Cardiac fibroblast (primary cell): ENCODE measurements at regions not wholly inside any gene's neighbourhood (a gene's known extent, or its start where the extent isn't known, plus 50 kb on each side); places are given as distances from the start of the nearest gene placed in this dataset.

Source experiments
- DNase-seq, 2 donors: peaks; one replicate each; pipeline versions ENCODE4 v3.0.0 to v3.0.0-alpha.2; 2010; ENCODE audit warnings: low read depth in 2 of 2
- H3K4me3 ChIP-seq, 2 donors: replicated peaks in 1 of 2; 1 replicate in 1 of 2; 2 replicates in 1 of 2; pipeline ENCODE4 v1.5.1; 2011; ENCODE audit warnings: low read depth in 2 of 2, low read length in 2 of 2, mild to moderate bottlenecking in 2 of 2, moderate library complexity in 1 of 2
- CTCF ChIP-seq: IDR thresholded peaks from one replicate; pipeline ENCODE4 v1.5.1; 2011; ENCODE audit warnings: low read depth, mild to moderate bottlenecking, low read length, inconsistent platforms

GRCh38 chr16:64390102-64390501 is 731.8 kb downstream of the CDH11 start:
- no peak for TF ChIP-seq CTCF
- H3K4me3 ChIP-seq, result no peak overlapping the region
- no peak for DNase-seq

GRCh38 chr16:64384636-64385035 is 737.2 kb downstream of the CDH11 start:
- DNase-seq, result no peak
- no peak overlapping the region for H3K4me3 ChIP-seq
- no peak for TF ChIP-seq CTCF

- no peak for DNase-seq
- H3K4me3 ChIP-seq, result no peak overlapping the region
- no peak for TF ChIP-seq CTCF
Observed at GRCh38 chr16:64381979-64382378, 739.9 kb downstream of the CDH11 start.

GRCh38 chr16:64380751-64381150 is 741.1 kb downstream of the CDH11 start:
- DNase-seq, result no peak
- no peak overlapping the region for H3K4me3 ChIP-seq
- TF ChIP-seq CTCF, result no peak

GRCh38 chr16:64375391-64375980 is 746.4 kb downstream of the CDH11 start:
- TF ChIP-seq CTCF, result no peak
- no peak overlapping the region for H3K4me3 ChIP-seq
- DNase-seq, result peak in 1 of 2 donors; percentile 50

GRCh38 chr16:64370112-64370511 is 751.8 kb downstream of the CDH11 start:
- H3K4me3 ChIP-seq, result no peak overlapping the region
- no peak for DNase-seq
- no peak for TF ChIP-seq CTCF

GRCh38 chr16:64365448-64365931 is 756.4 kb downstream of the CDH11 start:
- TF ChIP-seq CTCF, result no peak
- DNase-seq, result peak in 1 of 2 donors; percentile 36

More at GRCh38 chr16:64365448-64365931, 756.4 kb downstream of the CDH11 start:
- no peak overlapping the region for H3K4me3 ChIP-seq
